Hepatocyte (in vitro differentiated cells): ENCODE measurements at regions not wholly inside any gene's neighbourhood (a gene's known extent, or its start where the extent isn't known, plus 50 kb on each side); places are given as distances from the start of the nearest gene placed in this dataset.

Source experiments
- DNase-seq: peaks from one replicate; pipeline ENCODE4 v3.0.0-alpha.2; 2016; ENCODE audit warnings: low spot score
- H2AFZ ChIP-seq: fragments of 200-600 bp; sonication (generic); 2 replicates; pipeline ENCODE4 v1.6.0; 2016; ENCODE audit warnings: antibody characterized with exemption, mild to moderate bottlenecking
- H3K27ac ChIP-seq: fragments of 200-600 bp; sonication (generic); 2 replicates; pipeline ENCODE4 v1.5.1; 2016; ENCODE audit warnings: mild to moderate bottlenecking
- H3K27me3 ChIP-seq: fragments of 200-600 bp; sonication (generic); 2 replicates; pipeline ENCODE4 v1.6.1; 2016
- H3K36me3 ChIP-seq: fragments of 200-600 bp; sonication (generic); replicated peaks from 2 replicates; pipeline ENCODE4 v1.5.1; 2016; ENCODE audit warnings: low read depth; ENCODE audit not compliant: insufficient read depth
- H3K4me1 ChIP-seq: fragments of 200-600 bp; sonication (generic); 2 replicates; pipeline ENCODE4 v1.5.1; 2016; ENCODE audit warnings: mild to moderate bottlenecking, moderate library complexity; ENCODE audit not compliant: insufficient read depth
- H3K4me2 ChIP-seq: fragments of 200-600 bp; sonication (generic); 2 replicates; pipeline ENCODE4 v1.6.0; 2016
- H3K4me3 ChIP-seq: fragments of 200-600 bp; sonication (generic); 2 replicates; pipeline ENCODE4 v1.5.1; 2016; ENCODE audit warnings: mild to moderate bottlenecking
- H3K79me2 ChIP-seq: fragments of 200-600 bp; sonication (generic); 2 replicates; pipeline ENCODE4 v1.6.0; 2017; ENCODE audit warnings: mild to moderate bottlenecking
- H3K9me2 ChIP-seq: fragments of 200-600 bp; sonication (generic); replicated peaks from 2 replicates; pipeline ENCODE4 v1.6.0; 2017; ENCODE audit warnings: mild to moderate bottlenecking; ENCODE audit not compliant: insufficient read depth
- H3K9me3 ChIP-seq: fragments of 200-600 bp; sonication (generic); 2 replicates; pipeline ENCODE4 v1.5.1; 2016; ENCODE audit warnings: low read depth, mild to moderate bottlenecking
- H4K20me1 ChIP-seq: fragments of 200-600 bp; sonication (generic); 2 replicates; pipeline ENCODE4 v1.6.0; 2016; ENCODE audit warnings: mild to moderate bottlenecking; ENCODE audit not compliant: insufficient read depth, poor library complexity, severe bottlenecking
- EZH2 ChIP-seq: fragments of 200-600 bp; sonication (generic); IDR thresholded peaks from 2 replicates; pipeline ENCODE4 v1.6.1; 2016; ENCODE audit warnings: antibody characterized with exemption, mild to moderate bottlenecking, borderline replicate concordance
- EZH2phosphoT487 ChIP-seq: fragments of 200-600 bp; sonication (generic); IDR thresholded peaks from one replicate; pipeline ENCODE4 v1.6.1; 2018; ENCODE audit warnings: antibody characterized with exemption, mild to moderate bottlenecking, low read depth, moderate library complexity; ENCODE audit not compliant: unreplicated experiment, severe bottlenecking
- whole genome bisulfite sequencing: methylation state at CpG from one replicate; pipeline ENCODE4 v1.1.6; 2016; ENCODE audit warnings: low lambda C conversion rate; ENCODE audit errors: missing lambda C conversion rate; 5-methylcytosine and 5-hydroxymethylcytosine counted together
- TF ChIP-seq, protein P1 (sequence below): fragments of 200-600 bp; sonication (generic); IDR thresholded peaks from 2 replicates; pipeline ENCODE4 v1.5.1; 2016; ENCODE audit warnings: antibody characterized with exemption, mild to moderate bottlenecking; ENCODE audit not compliant: poor library complexity

DNA sequence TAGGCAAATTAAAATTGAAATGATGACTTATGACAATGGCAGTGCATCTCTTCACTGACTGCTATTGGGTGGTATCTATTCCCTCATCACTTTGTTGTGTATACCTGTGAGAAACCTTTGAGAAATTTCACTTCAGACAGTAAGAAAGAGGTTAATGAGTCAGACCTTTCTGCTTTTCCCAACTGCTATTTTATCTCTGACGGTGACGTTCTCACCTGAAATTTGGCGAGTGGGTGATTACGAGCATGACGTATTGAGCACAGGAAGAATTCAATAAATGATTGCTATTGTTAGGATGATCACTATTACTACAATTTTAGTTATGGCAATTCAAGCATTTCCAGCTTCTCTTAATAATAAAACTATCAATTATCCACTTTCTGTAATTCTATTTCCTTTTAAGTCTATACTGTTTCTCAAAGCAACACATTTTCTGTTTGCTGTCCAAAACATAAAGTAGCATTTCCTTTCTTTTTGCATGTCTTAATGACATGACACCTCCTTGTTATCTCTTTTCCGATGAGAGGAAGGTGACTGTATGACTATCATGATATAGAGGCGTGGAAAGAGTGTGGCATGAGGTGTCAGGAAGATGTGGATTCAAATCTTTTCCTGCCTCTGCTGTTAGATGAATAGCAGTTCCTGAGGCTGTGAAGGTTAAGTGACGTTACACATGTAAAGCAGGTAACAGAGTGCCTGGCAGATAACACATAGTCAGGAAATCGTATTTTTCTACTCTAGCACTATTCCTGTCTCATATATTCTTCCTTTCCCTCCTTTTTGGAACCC is 504.9 kb upstream of the SEMA6D start:
- Histone ChIP-seq H4K20me1 (no peaks in the 10 kb centered on the region), H3K4me2 (no peak overlapping the region), H3K79me2 (no peaks in the 10 kb centered on the region), H3K9me3 (no peaks in the 10 kb centered on the region), H3K4me1 (no peaks in the 10 kb centered on the region), H2AFZ (no peak overlapping the region), H3K27ac (no peak overlapping the region), H3K36me3 (no peaks in the 10 kb centered on the region), H3K9me2 (no peaks in the 10 kb centered on the region), H3K4me3 (no peak overlapping the region), H3K27me3 (no peaks in the 10 kb centered on the region)
- no peak for DNase-seq
- 69% methylated on average over 9 of the region's 9 CpGs for WGBS
- no peak for TF ChIP-seq EZH2
- TF ChIP-seq, protein P1, sequence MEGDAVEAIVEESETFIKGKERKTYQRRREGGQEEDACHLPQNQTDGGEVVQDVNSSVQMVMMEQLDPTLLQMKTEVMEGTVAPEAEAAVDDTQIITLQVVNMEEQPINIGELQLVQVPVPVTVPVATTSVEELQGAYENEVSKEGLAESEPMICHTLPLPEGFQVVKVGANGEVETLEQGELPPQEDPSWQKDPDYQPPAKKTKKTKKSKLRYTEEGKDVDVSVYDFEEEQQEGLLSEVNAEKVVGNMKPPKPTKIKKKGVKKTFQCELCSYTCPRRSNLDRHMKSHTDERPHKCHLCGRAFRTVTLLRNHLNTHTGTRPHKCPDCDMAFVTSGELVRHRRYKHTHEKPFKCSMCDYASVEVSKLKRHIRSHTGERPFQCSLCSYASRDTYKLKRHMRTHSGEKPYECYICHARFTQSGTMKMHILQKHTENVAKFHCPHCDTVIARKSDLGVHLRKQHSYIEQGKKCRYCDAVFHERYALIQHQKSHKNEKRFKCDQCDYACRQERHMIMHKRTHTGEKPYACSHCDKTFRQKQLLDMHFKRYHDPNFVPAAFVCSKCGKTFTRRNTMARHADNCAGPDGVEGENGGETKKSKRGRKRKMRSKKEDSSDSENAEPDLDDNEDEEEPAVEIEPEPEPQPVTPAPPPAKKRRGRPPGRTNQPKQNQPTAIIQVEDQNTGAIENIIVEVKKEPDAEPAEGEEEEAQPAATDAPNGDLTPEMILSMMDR, result no peak
- no peak for TF ChIP-seq EZH2phosphoT487

DNA sequence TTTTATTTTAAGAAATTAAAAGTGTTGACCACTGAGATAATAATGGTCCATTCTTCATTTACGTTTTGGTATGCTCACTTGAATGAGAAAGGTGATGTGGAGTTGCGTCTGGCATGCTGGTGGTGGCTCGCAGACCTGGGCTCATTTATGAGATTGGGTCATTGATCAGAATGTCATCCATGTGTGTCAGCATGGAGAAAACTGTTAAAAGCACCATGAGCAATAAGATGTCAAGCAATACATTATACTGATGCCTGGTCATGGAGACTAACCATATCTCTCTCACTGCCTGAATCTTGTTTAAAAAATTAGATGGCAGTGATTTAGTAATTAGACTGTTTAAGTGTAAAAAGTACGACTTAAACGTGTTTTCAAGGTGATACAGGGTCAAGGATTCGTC is 503.4 kb upstream of the SEMA6D start:
- no peak overlapping the region for H2AFZ ChIP-seq
- H4K20me1 ChIP-seq, result no peaks in the 10 kb centered on the region
- no peak overlapping the region for H3K4me2 ChIP-seq
- 53% methylated on average over 6 of the region's 6 CpGs for WGBS
- H3K27me3 ChIP-seq, result no peaks in the 10 kb centered on the region
- H3K4me3 ChIP-seq, result no peak overlapping the region
- H3K79me2 ChIP-seq, result no peaks in the 10 kb centered on the region
- no peak overlapping the region for H3K27ac ChIP-seq
- H3K36me3 ChIP-seq, result no peaks in the 10 kb centered on the region
- H3K9me3 ChIP-seq, result no peaks in the 10 kb centered on the region
- DNase-seq, result no peak
- TF ChIP-seq EZH2 (no peak), EZH2phosphoT487 (no peak)
- TF ChIP-seq, protein P1, result no peak
- no peaks in the 10 kb centered on the region for H3K4me1 ChIP-seq
- H3K9me2 ChIP-seq, result no peaks in the 10 kb centered on the region

DNA sequence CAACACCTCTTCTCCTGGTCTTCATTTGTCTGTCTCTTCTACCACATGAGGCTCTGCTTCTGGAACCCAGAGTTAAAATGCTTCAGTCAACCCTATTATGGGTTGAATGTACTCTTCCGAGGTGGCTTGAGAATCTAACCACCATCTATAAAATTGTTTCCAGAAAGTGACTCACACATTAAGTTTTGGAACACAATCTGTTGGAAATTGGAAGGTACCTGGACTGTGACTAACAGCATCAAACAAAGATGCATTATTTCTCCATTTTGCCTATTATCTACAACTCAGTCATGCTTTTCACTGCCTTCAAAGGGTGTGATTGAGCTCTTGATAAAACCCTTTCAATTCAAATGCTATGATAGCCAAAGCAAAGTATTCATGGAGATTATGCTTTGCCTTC is 499.0 kb upstream of the SEMA6D start:
- no peaks in the 10 kb centered on the region for H4K20me1 ChIP-seq
- H3K9me2 ChIP-seq, result no peaks in the 10 kb centered on the region
- H2AFZ ChIP-seq, result no peak overlapping the region
- no peaks in the 10 kb centered on the region for H3K9me3 ChIP-seq
- H3K27ac ChIP-seq, result no peak overlapping the region
- no peaks in the 10 kb centered on the region for H3K27me3 ChIP-seq
- H3K4me1 ChIP-seq, result no peaks in the 10 kb centered on the region
- no peak for DNase-seq
- no peaks in the 10 kb centered on the region for H3K36me3 ChIP-seq
- TF ChIP-seq EZH2phosphoT487 (no peak), EZH2 (no peak)
- TF ChIP-seq, protein P1, result no peak
- H3K79me2 ChIP-seq, result no peaks in the 10 kb centered on the region
- H3K4me2 ChIP-seq, result no peak overlapping the region
- WGBS, result 78% methylated on average over 1 of the region's 1 CpG
- no peak overlapping the region for H3K4me3 ChIP-seq
